OCI-LY7 (cell line): ENCODE measurements at regions not wholly inside any gene's neighbourhood (a gene's known extent, or its start where the extent isn't known, plus 50 kb on each side); places are given as distances from the start of the nearest gene placed in this dataset.

ENCODE experiments used
- BruUV-seq: library from RNA; stranded (reverse); fragments of 400-500 nt; replicated peaks from 2 replicates; lab custom pipeline; 2021; lab: Mats Ljungman, UMichigan
- CTCF ChIA-PET: fragments of 300-600 bp; sonication (Branson Sonifier 250); formaldehyde crosslinking; loops from one replicate; lab custom pipeline; 2022; ENCODE audit warnings: antibody characterized with exemption; ENCODE audit not compliant: unreplicated experiment; lab: Charles Lee
- POLR2A ChIA-PET: fragments of 300-600 bp; sonication (Branson Sonifier 250); formaldehyde crosslinking; loops from one replicate; lab custom pipeline; 2022; ENCODE audit warnings: antibody characterized with exemption; lab: Charles Lee
- DNase-seq: peaks from one replicate; pipeline ENCODE4 v3.0.0-alpha.2; 2015; ENCODE audit warnings: low spot score
- H2AFZ ChIP-seq: fragments of 200-600 bp; sonication (generic), shearing (Covaris generic); 2 replicates; pipeline ENCODE4 v1.6.1; 2014; ENCODE audit warnings: mild to moderate bottlenecking, antibody characterized with exemption, low read length, moderate library complexity
- H3K27ac ChIP-seq: fragments of 200-600 bp; sonication (generic); 2 replicates; pipeline ENCODE4 v1.5.1; 2014; ENCODE audit warnings: mixed run types, low read depth, mild to moderate bottlenecking, moderate library complexity, low read length, inconsistent platforms; ENCODE audit not compliant: poor library complexity, severe bottlenecking
- H3K36me3 ChIP-seq: fragments of 200-600 bp; sonication (generic); 2 replicates; pipeline ENCODE4 v1.6.1; 2014; ENCODE audit warnings: mild to moderate bottlenecking, antibody characterized with exemption, low read length, moderate library complexity, mixed read lengths; ENCODE audit not compliant: insufficient read depth
- H3K4me1 ChIP-seq: fragments of 200-600 bp; sonication (generic); 2 replicates; pipeline ENCODE4 v1.5.1; 2014; ENCODE audit warnings: mild to moderate bottlenecking, low read length; ENCODE audit not compliant: insufficient read depth, poor library complexity, severe bottlenecking
- H3K4me2 ChIP-seq: fragments of 200-600 bp; sonication (generic); 2 replicates; pipeline ENCODE4 v1.6.1; 2014; ENCODE audit warnings: mild to moderate bottlenecking, low read length
- H3K4me3 ChIP-seq: fragments of 200-600 bp; sonication (generic); 2 replicates; pipeline ENCODE4 v1.5.1; 2014; ENCODE audit warnings: mild to moderate bottlenecking, low read depth, low read length; ENCODE audit not compliant: poor library complexity, severe bottlenecking
- H3K79me2 ChIP-seq: fragments of 200-600 bp; sonication (generic); 2 replicates; pipeline ENCODE4 v1.6.1; 2016; ENCODE audit warnings: low read depth, mild to moderate bottlenecking, low read length, moderate library complexity, mixed read lengths; ENCODE audit not compliant: insufficient read depth
- H3K9me2 ChIP-seq: fragments of 200-600 bp; sonication (generic); 2 replicates; pipeline ENCODE4 v1.6.1; 2016; ENCODE audit warnings: mild to moderate bottlenecking, low read length, mixed read lengths; ENCODE audit not compliant: insufficient read depth
- H3K9me3 ChIP-seq: fragments of 200-600 bp; sonication (generic); 2 replicates; pipeline ENCODE4 v1.6.1; 2014; ENCODE audit warnings: mild to moderate bottlenecking, mixed run types, low read length, mixed read lengths
- H4K20me1 ChIP-seq: fragments of 200-600 bp; sonication (generic); 2 replicates; pipeline ENCODE4 v1.6.1; 2014; ENCODE audit warnings: mild to moderate bottlenecking, antibody characterized with exemption, low read length, moderate library complexity, mixed read lengths; ENCODE audit not compliant: insufficient read depth
- EZH2phosphoT487 ChIP-seq: fragments of 200-600 bp; sonication (generic); IDR thresholded peaks from 2 replicates; pipeline ENCODE4 v1.6.1; 2018; ENCODE audit warnings: low read depth, borderline replicate concordance, mild to moderate bottlenecking, mixed run types, antibody characterized with exemption, low read length, moderate library complexity, mixed read lengths
- intact Hi-C: fragments of 100-400 bp; cut with micrococcal nuclease; formaldehyde crosslinking; loops from one replicate; pipeline ENCODE4 v1.10.0; 2022; ENCODE audit not compliant: unreplicated experiment
- TF ChIP-seq, protein P1 (sequence below): fragments of 200-600 bp; sonication (generic); conservative IDR thresholded peaks from 2 replicates; pipeline ENCODE4 v1.5.1; 2014; ENCODE audit warnings: mild to moderate bottlenecking, antibody characterized with exemption, low read length, moderate library complexity, mixed read lengths

DNA sequence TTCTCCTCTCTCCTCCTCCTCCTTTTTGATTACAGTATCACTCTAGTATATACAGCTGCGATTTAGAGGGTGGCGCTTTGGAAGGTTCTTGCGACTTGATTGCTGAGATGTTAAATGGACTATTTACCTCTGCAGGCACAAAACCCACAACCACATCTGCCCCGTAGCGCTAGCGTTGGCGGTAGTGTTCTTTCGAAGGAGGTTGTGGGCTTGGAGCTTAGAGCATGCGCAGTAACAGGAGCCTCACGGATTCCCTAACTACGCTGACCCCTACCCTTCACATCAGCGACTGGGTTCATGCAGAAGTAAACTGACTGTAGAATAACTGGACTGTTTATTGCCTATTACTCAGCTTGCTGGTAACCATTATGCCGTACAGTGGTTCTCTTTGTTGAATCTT lies 58.0 kb downstream of the CGGBP1 start:
- H4K20me1 ChIP-seq = no peaks in the 10 kb centered on the region
- peak overlapping the region; percentile 54; the same call in 1 of the 2 replicates for H2AFZ ChIP-seq
- H3K4me3 ChIP-seq = peak overlapping the region; percentile 7
- ChIA-PET POLR2A (no interaction called here), CTCF (no interaction called here)
- BruUV-seq = no TSS peak
- H3K9me2 ChIP-seq = no peaks in the 10 kb centered on the region
- peak; percentile 33 for DNase-seq
- H3K79me2 ChIP-seq = no peaks in the 10 kb centered on the region
- no peaks in the 10 kb centered on the region for H3K9me3 ChIP-seq
- H3K4me1 ChIP-seq = peaks cover 22% of the 10 kb centered on the region
- H3K27ac ChIP-seq = no peak overlapping the region
- intact Hi-C loops = loop anchor here (5.0 kb wide), 1 partner anchor 99 kb away; no protein-coding TSS in a partner anchor
- TF ChIP-seq EZH2phosphoT487 = no peak
- TF ChIP-seq, protein P1, sequence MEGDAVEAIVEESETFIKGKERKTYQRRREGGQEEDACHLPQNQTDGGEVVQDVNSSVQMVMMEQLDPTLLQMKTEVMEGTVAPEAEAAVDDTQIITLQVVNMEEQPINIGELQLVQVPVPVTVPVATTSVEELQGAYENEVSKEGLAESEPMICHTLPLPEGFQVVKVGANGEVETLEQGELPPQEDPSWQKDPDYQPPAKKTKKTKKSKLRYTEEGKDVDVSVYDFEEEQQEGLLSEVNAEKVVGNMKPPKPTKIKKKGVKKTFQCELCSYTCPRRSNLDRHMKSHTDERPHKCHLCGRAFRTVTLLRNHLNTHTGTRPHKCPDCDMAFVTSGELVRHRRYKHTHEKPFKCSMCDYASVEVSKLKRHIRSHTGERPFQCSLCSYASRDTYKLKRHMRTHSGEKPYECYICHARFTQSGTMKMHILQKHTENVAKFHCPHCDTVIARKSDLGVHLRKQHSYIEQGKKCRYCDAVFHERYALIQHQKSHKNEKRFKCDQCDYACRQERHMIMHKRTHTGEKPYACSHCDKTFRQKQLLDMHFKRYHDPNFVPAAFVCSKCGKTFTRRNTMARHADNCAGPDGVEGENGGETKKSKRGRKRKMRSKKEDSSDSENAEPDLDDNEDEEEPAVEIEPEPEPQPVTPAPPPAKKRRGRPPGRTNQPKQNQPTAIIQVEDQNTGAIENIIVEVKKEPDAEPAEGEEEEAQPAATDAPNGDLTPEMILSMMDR = no peak
- no peaks in the 10 kb centered on the region for H3K36me3 ChIP-seq
- peak overlapping the region; percentile 18; the same call in 1 of the 2 replicates for H3K4me2 ChIP-seq

GRCh38 chr3:87997966-87998365 lies 60.8 kb downstream of the CGGBP1 start:
- CTCF ChIA-PET = no interaction called here
- no peaks in the 10 kb centered on the region for H4K20me1 ChIP-seq
- peaks cover 22% of the 10 kb centered on the region for H3K4me1 ChIP-seq
- H3K36me3 ChIP-seq = no peaks in the 10 kb centered on the region
- TF ChIP-seq EZH2phosphoT487 = no peak
- TF ChIP-seq, protein P1 = no peak
- H3K9me2 ChIP-seq = no peaks in the 10 kb centered on the region
- intact Hi-C loops = no loop called here
- H3K4me3 ChIP-seq = no peak overlapping the region
- no peak overlapping the region for H3K27ac ChIP-seq
- H3K4me2 ChIP-seq = no peak overlapping the region
- no peak for DNase-seq
- no peak overlapping the region for H2AFZ ChIP-seq
- H3K79me2 ChIP-seq = no peaks in the 10 kb centered on the region
- H3K9me3 ChIP-seq = no peaks in the 10 kb centered on the region
- no TSS peak for BruUV-seq
- POLR2A ChIA-PET = no interaction called here

- intact Hi-C loops = no loop called here
- Histone ChIP-seq H3K4me2 (peak overlapping the region; percentile 53), H3K36me3 (no peaks in the 10 kb centered on the region), H3K9me3 (no peaks in the 10 kb centered on the region), H3K4me3 (peak overlapping the region; percentile 15), H4K20me1 (no peaks in the 10 kb centered on the region), H3K9me2 (no peaks in the 10 kb centered on the region), H3K79me2 (no peaks in the 10 kb centered on the region), H3K27ac (no peak overlapping the region), H2AFZ (peak overlapping the region; percentile 81), H3K4me1 (peaks cover 22% of the 10 kb centered on the region)
- TF ChIP-seq, protein P1 = no peak
- no peak for TF ChIP-seq EZH2phosphoT487
- BruUV-seq = no TSS peak
- DNase-seq = no peak
- CTCF ChIA-PET = no interaction called here
- POLR2A ChIA-PET = no interaction called here
Measured at GRCh38 chr3:87997298-87997697, 61.5 kb downstream of the CGGBP1 start.
